DMS53 treated with DMSO at 0.1 percent for 48 hours (cell line): ENCODE measurements at regions not wholly inside any gene's neighbourhood (a gene's known extent, or its start where the extent isn't known, plus 50 kb on each side); places are given as distances from the start of the nearest gene placed in this dataset.

Experiments used
- DNase-seq: peaks from one replicate; lab custom pipeline; 2025; ENCODE audit not compliant: unreplicated experiment; lab: John Stamatoyannopoulos, UW

GRCh38 chr15:62625429-62626033 is 417.0 kb upstream of the TPM1 start:
- DNase-seq = no peak

- DNase-seq = no peak
Measured at GRCh38 chr15:62626903-62627302, 415.6 kb upstream of the TPM1 start.

- no peak for DNase-seq
Measured at GRCh38 chr15:62631076-62631724, 411.3 kb upstream of the TPM1 start.

- DNase-seq = no peak
Measured at GRCh38 chr15:62636823-62637573, 405.5 kb upstream of the TPM1 start.

GRCh38 chr15:62637574-62637897 is 405.0 kb upstream of the TPM1 start:
- no peak for DNase-seq

- DNase-seq = no peak
Measured at GRCh38 chr15:62637950-62638619, 404.5 kb upstream of the TPM1 start.

- no peak for DNase-seq
Measured at GRCh38 chr15:62639432-62639831, 403.1 kb upstream of the TPM1 start.

GRCh38 chr15:62639906-62640605 is 402.5 kb upstream of the TPM1 start:
- no peak for DNase-seq

GRCh38 chr15:62641825-62642224 is 400.7 kb upstream of the TPM1 start:
- no peak for DNase-seq

- no peak for DNase-seq
Measured at GRCh38 chr15:62643572-62643971, 399.0 kb upstream of the TPM1 start.

- DNase-seq = no peak
Measured at GRCh38 chr15:62644216-62644888, 398.2 kb upstream of the TPM1 start.

GRCh38 chr15:62644889-62645742 is 397.4 kb upstream of the TPM1 start:
- DNase-seq = no peak

- peak; percentile 18 for DNase-seq
Measured at GRCh38 chr15:62647202-62647842, 395.2 kb upstream of the TPM1 start.

- DNase-seq = no peak
Measured at GRCh38 chr15:62647843-62648505, 394.6 kb upstream of the TPM1 start.

GRCh38 chr15:62648954-62649353 is 393.6 kb upstream of the TPM1 start:
- DNase-seq = peak; percentile 1

GRCh38 chr15:62649793-62650420 is 392.6 kb upstream of the TPM1 start:
- no peak for DNase-seq

GRCh38 chr15:62653122-62653521 is 389.4 kb upstream of the TPM1 start:
- DNase-seq = no peak

- no peak for DNase-seq
Measured at GRCh38 chr15:62656071-62656470, 386.5 kb upstream of the TPM1 start.
